OCI-LY3 (cell line): ENCODE measurements at regions not wholly inside any gene's neighbourhood (a gene's known extent, or its start where the extent isn't known, plus 50 kb on each side); places are given as distances from the start of the nearest gene placed in this dataset.

Experiments used
- H2AFZ ChIP-seq: fragments of 200-600, 300-600 bp; shearing (Covaris generic); 2 replicates; pipeline ENCODE4 v1.6.0; 2014; ENCODE audit warnings: antibody characterized with exemption, low read depth, low read length
- H3K27ac ChIP-seq: fragments of 200-600, 300-600 bp; sonication (generic); 2 replicates; pipeline ENCODE4 v1.5.1; 2014; ENCODE audit warnings: mild to moderate bottlenecking, low read length, moderate library complexity, mixed read lengths
- H3K27me3 ChIP-seq: fragments of 200-600, 300-600 bp; sonication (generic); 2 replicates; pipeline ENCODE4 v1.6.1; 2014; ENCODE audit warnings: low read depth, low read length, mixed read lengths
- H3K36me3 ChIP-seq: fragments of 200-600, 300-600 bp; sonication (generic); replicated peaks from 2 replicates; pipeline ENCODE3; 2014; ENCODE audit warnings: low read depth, low read length, mixed read lengths
- H3K4me1 ChIP-seq: fragments of 300-600, 200-600 bp; sonication (generic); 2 replicates; pipeline ENCODE4 v1.6.1; 2014; ENCODE audit warnings: low read length, mixed read lengths
- H3K4me2 ChIP-seq: fragments of 200-600, 300-600 bp; sonication (generic); 2 replicates; pipeline ENCODE4 v1.6.1; 2014; ENCODE audit warnings: low read length, mixed read lengths
- H3K4me3 ChIP-seq: fragments of 300-600, 200-600 bp; sonication (generic); 2 replicates; pipeline ENCODE4 v1.5.1; 2014; ENCODE audit warnings: antibody characterized with exemption, mild to moderate bottlenecking, low read length, moderate library complexity
- H3K79me2 ChIP-seq: fragments of 300-600, 200-600 bp; shearing (Covaris generic); 2 replicates; pipeline ENCODE4 v1.6.1; 2014; ENCODE audit warnings: mild to moderate bottlenecking, low read length, mixed read lengths
- H3K9ac ChIP-seq: fragments of 300-600, 200-600 bp; shearing (Covaris generic); 2 replicates; pipeline ENCODE4 v1.6.0; 2014; ENCODE audit warnings: mild to moderate bottlenecking, low read length, moderate library complexity
- H3K9me3 ChIP-seq: fragments of 200-600, 300-600 bp; shearing (Covaris generic); 2 replicates; pipeline ENCODE4 v1.6.1; 2014; ENCODE audit warnings: low read length, mixed read lengths; ENCODE audit not compliant: insufficient read depth
- H4K20me1 ChIP-seq: fragments of 200-600, 300-600 bp; sonication (generic); 2 replicates; pipeline ENCODE4 v1.6.1; 2016; ENCODE audit warnings: low read length, mixed read lengths; ENCODE audit not compliant: insufficient read depth
- EZH2phosphoT487 ChIP-seq: fragments of 200-600 bp; shearing (Covaris generic); IDR thresholded peaks from 2 replicates; pipeline ENCODE4 v1.6.1; 2018; ENCODE audit warnings: antibody characterized with exemption, mixed run types, low read depth
- TF ChIP-seq, protein P1 (sequence below): fragments of 200-600, 300-600 bp; sonication (generic); IDR thresholded peaks from 2 replicates; pipeline ENCODE4 v1.5.1; 2014; ENCODE audit warnings: antibody characterized with exemption, low read length, low read depth

DNA sequence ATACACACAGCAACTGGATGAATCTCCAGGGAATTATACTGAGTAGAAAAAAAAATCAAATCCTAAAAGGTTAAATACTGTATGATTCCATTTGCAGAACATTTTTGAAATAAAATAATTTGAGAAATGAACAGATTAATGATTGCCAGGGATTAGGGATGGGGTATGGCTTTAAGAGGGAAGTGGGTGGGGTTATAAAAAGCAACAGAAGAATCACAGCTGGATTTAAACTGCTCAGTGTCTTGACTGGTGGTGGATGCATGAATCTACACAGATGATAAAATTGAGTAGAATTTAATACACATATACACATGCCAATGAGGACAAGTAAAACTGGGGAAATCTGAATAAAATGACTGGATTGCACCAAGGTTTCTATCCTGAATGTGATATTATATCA is 79.7 kb upstream of the GOLGA8B start:
- no peak for TF ChIP-seq EZH2phosphoT487
- TF ChIP-seq, protein P1, sequence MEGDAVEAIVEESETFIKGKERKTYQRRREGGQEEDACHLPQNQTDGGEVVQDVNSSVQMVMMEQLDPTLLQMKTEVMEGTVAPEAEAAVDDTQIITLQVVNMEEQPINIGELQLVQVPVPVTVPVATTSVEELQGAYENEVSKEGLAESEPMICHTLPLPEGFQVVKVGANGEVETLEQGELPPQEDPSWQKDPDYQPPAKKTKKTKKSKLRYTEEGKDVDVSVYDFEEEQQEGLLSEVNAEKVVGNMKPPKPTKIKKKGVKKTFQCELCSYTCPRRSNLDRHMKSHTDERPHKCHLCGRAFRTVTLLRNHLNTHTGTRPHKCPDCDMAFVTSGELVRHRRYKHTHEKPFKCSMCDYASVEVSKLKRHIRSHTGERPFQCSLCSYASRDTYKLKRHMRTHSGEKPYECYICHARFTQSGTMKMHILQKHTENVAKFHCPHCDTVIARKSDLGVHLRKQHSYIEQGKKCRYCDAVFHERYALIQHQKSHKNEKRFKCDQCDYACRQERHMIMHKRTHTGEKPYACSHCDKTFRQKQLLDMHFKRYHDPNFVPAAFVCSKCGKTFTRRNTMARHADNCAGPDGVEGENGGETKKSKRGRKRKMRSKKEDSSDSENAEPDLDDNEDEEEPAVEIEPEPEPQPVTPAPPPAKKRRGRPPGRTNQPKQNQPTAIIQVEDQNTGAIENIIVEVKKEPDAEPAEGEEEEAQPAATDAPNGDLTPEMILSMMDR: no peak
- Histone ChIP-seq H2AFZ (no peak overlapping the region), H3K4me2 (no peak overlapping the region), H3K4me3 (no peak overlapping the region), H3K9ac (no peak overlapping the region), H3K27me3 (peaks cover 19% of the 10 kb centered on the region), H3K27ac (no peak overlapping the region), H3K4me1 (no peaks in the 10 kb centered on the region), H3K9me3 (no peaks in the 10 kb centered on the region), H3K79me2 (no peaks in the 10 kb centered on the region), H4K20me1 (no peaks in the 10 kb centered on the region), H3K36me3 (no peaks in the 10 kb centered on the region)

DNA sequence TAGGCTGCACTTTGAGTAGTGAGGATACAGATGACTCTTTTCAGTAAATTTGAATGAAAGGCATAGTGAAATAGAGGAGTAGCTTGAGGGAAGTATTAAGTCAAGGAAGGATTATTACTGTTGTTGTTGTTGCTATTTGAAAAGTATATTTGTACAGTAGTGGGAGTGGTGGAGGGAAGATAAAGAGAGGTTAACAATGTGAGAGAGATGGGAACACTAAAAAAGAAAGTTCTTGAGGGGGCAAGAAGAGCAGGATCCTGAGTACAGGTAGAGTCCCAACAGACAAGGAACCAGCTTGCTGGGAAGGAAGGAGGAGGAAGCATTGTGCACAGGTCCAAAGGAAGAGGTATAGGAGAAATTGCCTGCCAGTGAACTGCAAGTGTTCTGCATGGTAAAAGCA is 75.6 kb upstream of the GOLGA8B start:
- no peak overlapping the region for H3K4me2 ChIP-seq
- no peak overlapping the region for H3K9ac ChIP-seq
- no peaks in the 10 kb centered on the region for H3K9me3 ChIP-seq
- H3K79me2 ChIP-seq: no peaks in the 10 kb centered on the region
- H3K27me3 ChIP-seq: peaks cover 6% of the 10 kb centered on the region
- H3K4me3 ChIP-seq: no peak overlapping the region
- H2AFZ ChIP-seq: no peak overlapping the region
- H4K20me1 ChIP-seq: no peaks in the 10 kb centered on the region
- H3K4me1 ChIP-seq: peaks cover 13% of the 10 kb centered on the region
- TF ChIP-seq, protein P1: no peak
- TF ChIP-seq EZH2phosphoT487: no peak
- H3K36me3 ChIP-seq: no peaks in the 10 kb centered on the region
- no peak overlapping the region for H3K27ac ChIP-seq

DNA sequence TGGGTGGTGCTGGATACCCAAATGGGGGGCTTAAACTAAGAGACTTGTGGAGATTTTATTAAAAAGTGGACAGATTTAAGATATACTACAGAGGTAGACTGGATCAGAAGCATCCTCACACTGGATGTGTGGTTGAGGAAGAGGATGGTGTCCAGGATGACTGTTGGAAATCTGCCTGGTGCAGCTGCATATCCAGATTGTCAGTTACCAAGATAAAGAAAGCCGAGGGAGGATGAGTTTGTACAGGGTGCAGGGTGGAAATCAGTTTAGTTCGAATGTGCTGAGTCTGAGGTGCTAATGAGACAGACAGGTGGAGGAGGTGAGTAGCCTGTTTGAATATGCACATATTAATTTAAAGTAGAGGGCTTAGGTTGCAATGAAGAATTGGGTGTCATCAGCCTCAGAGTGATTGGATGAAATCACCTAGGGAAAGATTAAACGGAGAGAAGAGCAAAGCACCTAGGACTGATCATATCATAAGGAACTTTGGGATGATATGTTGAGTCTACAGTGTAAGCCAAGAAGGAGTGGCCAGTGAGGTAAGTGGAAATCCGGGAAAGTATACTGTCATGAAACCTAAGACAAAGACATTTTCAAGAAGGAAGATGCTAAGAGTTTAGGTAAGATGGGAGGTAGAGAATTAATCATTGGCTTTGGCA is 74.1 kb upstream of the GOLGA8B start:
- no peak overlapping the region for H3K4me2 ChIP-seq
- H3K4me1 ChIP-seq: peaks cover 13% of the 10 kb centered on the region
- no peak for TF ChIP-seq EZH2phosphoT487
- TF ChIP-seq, protein P1: no peak
- no peak overlapping the region for H3K9ac ChIP-seq
- H2AFZ ChIP-seq: no peak overlapping the region
- H3K79me2 ChIP-seq: no peaks in the 10 kb centered on the region
- no peaks in the 10 kb centered on the region for H3K9me3 ChIP-seq
- H4K20me1 ChIP-seq: no peaks in the 10 kb centered on the region
- no peak overlapping the region for H3K27ac ChIP-seq
- H3K27me3 ChIP-seq: peaks cover 4% of the 10 kb centered on the region; the same call in 1 of the 2 replicates
- no peak overlapping the region for H3K4me3 ChIP-seq
- H3K36me3 ChIP-seq: no peaks in the 10 kb centered on the region

DNA sequence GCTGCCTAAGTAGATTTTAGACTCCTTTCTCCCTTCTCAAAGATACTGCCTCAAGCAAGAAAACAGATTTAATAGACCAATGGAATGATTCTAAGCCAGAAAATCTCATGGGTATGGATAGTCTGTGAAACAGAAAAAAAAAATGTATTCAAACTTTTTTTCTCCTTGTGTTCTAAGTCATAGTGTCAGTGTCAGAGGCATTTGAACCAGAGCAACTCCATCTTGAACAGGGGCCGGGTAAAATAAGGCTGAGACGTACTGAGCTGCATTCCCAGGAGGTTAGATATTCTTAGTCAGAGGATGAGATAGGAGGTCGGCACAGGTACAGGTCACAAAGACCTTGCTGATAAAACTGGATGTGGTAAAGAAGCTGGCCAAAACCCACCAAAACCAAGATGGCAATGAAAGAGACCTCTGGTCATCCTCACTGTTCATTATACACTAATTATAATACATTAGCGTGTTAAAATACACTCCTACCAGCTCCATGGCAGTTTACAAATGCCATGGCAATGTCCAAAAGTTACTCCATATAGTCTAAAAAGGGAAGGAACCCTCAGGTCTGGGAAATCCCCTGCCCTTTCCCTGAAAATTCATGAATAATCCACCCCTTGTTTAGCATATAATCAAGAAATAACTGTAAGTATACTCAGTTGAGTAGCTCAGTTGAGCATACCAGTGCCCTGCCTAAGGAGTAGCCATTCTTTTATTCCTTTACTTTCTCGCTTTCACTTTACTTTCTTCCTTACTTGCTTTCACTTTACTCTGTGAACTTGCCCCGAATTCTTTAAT is 72.8 kb upstream of the GOLGA8B start:
- H3K4me1 ChIP-seq: peaks cover 13% of the 10 kb centered on the region
- H3K27me3 ChIP-seq: peaks cover 4% of the 10 kb centered on the region; the same call in 1 of the 2 replicates
- no peak overlapping the region for H2AFZ ChIP-seq
- H3K9me3 ChIP-seq: no peaks in the 10 kb centered on the region
- no peaks in the 10 kb centered on the region for H4K20me1 ChIP-seq
- no peaks in the 10 kb centered on the region for H3K36me3 ChIP-seq
- no peak overlapping the region for H3K27ac ChIP-seq
- 0 out of 2 replicates have a peak overlapping the region, but pooled peaks have one; percentile 9 for H3K4me2 ChIP-seq
- no peak overlapping the region for H3K4me3 ChIP-seq
- TF ChIP-seq, protein P1: no peak
- TF ChIP-seq EZH2phosphoT487: no peak
- H3K79me2 ChIP-seq: no peaks in the 10 kb centered on the region
- H3K9ac ChIP-seq: no peak overlapping the region
